ENCODE measurements at regions not wholly inside any gene's neighbourhood (a gene's known extent, or its start where the extent isn't known, plus 50 kb on each side); places are given as distances from the start of the nearest gene placed in this dataset.

GRCh38 chr3:31179768-31180167 is 285.3 kb upstream of the GADL1 start:
- no peaks in the 10 kb centered on the region for H3K79me2 ChIP-seq (ENCODE audit: insufficient read depth, low read length)
- no peak overlapping the region for H3K4me2 ChIP-seq (ENCODE audit: insufficient read depth, low read length)
- H3K27ac ChIP-seq (ENCODE audit: low read depth, low read length) = no peak overlapping the region
- H3K27me3 ChIP-seq (ENCODE audit: insufficient read depth, low read length) = no peaks in the 10 kb centered on the region
- TF ChIP-seq, protein P1, sequence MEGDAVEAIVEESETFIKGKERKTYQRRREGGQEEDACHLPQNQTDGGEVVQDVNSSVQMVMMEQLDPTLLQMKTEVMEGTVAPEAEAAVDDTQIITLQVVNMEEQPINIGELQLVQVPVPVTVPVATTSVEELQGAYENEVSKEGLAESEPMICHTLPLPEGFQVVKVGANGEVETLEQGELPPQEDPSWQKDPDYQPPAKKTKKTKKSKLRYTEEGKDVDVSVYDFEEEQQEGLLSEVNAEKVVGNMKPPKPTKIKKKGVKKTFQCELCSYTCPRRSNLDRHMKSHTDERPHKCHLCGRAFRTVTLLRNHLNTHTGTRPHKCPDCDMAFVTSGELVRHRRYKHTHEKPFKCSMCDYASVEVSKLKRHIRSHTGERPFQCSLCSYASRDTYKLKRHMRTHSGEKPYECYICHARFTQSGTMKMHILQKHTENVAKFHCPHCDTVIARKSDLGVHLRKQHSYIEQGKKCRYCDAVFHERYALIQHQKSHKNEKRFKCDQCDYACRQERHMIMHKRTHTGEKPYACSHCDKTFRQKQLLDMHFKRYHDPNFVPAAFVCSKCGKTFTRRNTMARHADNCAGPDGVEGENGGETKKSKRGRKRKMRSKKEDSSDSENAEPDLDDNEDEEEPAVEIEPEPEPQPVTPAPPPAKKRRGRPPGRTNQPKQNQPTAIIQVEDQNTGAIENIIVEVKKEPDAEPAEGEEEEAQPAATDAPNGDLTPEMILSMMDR (IDR thresholded peaks at IDR 0.05; ENCODE audit: extremely low read depth, low read depth, low read length) = no peak
- H3K4me3 ChIP-seq (ENCODE audit: insufficient read depth, low read length) = no peak overlapping the region
- H3K4me1 ChIP-seq (ENCODE audit: insufficient read depth, low read length) = no peaks in the 10 kb centered on the region
- no peaks in the 10 kb centered on the region for H3K36me3 ChIP-seq (ENCODE audit: insufficient read depth, low read length)
- H2AFZ ChIP-seq (ENCODE audit: low read length) = no peak overlapping the region
- H4K20me1 ChIP-seq (ENCODE audit: insufficient read depth, low read length) = no peaks in the 10 kb centered on the region
- no peak for DNase-seq (ENCODE audit: insufficient read length, low spot score, missing footprints)
- no peaks in the 10 kb centered on the region for H3K9me3 ChIP-seq (ENCODE audit: low read depth, low read length)

DNA sequence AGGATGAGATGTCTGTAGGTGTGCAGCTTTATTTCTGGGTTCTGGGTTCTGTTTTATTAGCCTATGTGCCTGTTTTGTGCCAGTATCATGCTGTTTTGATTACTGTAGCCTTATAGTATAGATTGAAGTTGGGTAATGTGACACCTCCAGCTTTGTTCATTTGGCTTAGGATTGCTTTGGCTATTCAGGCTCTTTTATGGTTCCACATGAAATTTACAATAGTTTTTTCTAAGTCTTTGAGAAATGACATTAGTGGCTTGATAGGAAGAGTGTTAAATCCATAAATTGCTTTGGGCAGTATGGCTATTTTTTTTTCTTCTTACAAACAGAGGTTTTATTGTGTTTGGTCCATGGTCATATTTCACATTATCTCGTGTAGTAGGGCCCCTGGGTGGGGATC is 285.8 kb upstream of the GADL1 start:
- H3K4me2 ChIP-seq (ENCODE audit: insufficient read depth, low read length) = no peak overlapping the region
- no peaks in the 10 kb centered on the region for H3K36me3 ChIP-seq (ENCODE audit: insufficient read depth, low read length)
- TF ChIP-seq, protein P1 (IDR thresholded peaks at IDR 0.05; ENCODE audit: extremely low read depth, low read depth, low read length) = no peak
- no peaks in the 10 kb centered on the region for H3K4me1 ChIP-seq (ENCODE audit: insufficient read depth, low read length)
- no peak overlapping the region for H2AFZ ChIP-seq (ENCODE audit: low read length)
- DNase-seq (ENCODE audit: insufficient read length, low spot score, missing footprints) = no peak
- no peaks in the 10 kb centered on the region for H3K79me2 ChIP-seq (ENCODE audit: insufficient read depth, low read length)
- H3K27ac ChIP-seq (ENCODE audit: low read depth, low read length) = no peak overlapping the region
- H3K27me3 ChIP-seq (ENCODE audit: insufficient read depth, low read length) = no peaks in the 10 kb centered on the region
- no peaks in the 10 kb centered on the region for H4K20me1 ChIP-seq (ENCODE audit: insufficient read depth, low read length)
- no peak overlapping the region for H3K4me3 ChIP-seq (ENCODE audit: insufficient read depth, low read length)
- no peaks in the 10 kb centered on the region for H3K9me3 ChIP-seq (ENCODE audit: low read depth, low read length)

GRCh38 chr3:31181661-31182060 is 287.2 kb upstream of the GADL1 start:
- TF ChIP-seq, protein P1 (IDR thresholded peaks at IDR 0.05; ENCODE audit: extremely low read depth, low read depth, low read length) = no peak
- Histone ChIP-seq H3K27me3 (ENCODE audit: insufficient read depth, low read length) (no peaks in the 10 kb centered on the region), H3K79me2 (ENCODE audit: insufficient read depth, low read length) (no peaks in the 10 kb centered on the region), H3K27ac (ENCODE audit: low read depth, low read length) (no peak overlapping the region), H3K4me3 (ENCODE audit: insufficient read depth, low read length) (no peak overlapping the region), H4K20me1 (ENCODE audit: insufficient read depth, low read length) (no peaks in the 10 kb centered on the region), H3K9me3 (ENCODE audit: low read depth, low read length) (no peaks in the 10 kb centered on the region), H2AFZ (ENCODE audit: low read length) (no peak overlapping the region), H3K4me1 (ENCODE audit: insufficient read depth, low read length) (no peaks in the 10 kb centered on the region), H3K4me2 (ENCODE audit: insufficient read depth, low read length) (no peak overlapping the region), H3K36me3 (ENCODE audit: insufficient read depth, low read length) (no peaks in the 10 kb centered on the region)
- DNase-seq (ENCODE audit: insufficient read length, low spot score, missing footprints) = no peak

DNA sequence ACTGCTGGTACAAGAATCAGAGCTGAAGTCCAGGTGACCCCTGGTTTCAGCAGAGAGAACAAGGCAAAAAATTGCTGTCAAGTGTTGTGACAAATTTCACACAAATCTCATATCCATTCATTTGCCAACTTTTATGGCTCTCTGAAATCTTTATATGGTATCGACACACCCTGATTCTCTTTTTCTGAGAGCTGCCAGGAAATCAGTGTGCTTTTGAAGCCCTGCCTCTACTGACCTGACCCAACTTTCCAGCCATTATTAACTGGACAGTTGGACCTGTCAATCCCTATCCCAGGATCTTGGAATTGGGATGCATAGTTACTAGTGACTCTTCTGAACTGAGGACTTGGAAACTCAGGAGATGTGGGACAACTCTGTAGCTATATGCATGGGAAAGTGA is 288.2 kb upstream of the GADL1 start:
- H3K4me3 ChIP-seq (ENCODE audit: insufficient read depth, low read length) = no peak overlapping the region
- TF ChIP-seq, protein P1 (IDR thresholded peaks at IDR 0.05; ENCODE audit: extremely low read depth, low read depth, low read length) = no peak
- no peak overlapping the region for H3K27ac ChIP-seq (ENCODE audit: low read depth, low read length)
- H4K20me1 ChIP-seq (ENCODE audit: insufficient read depth, low read length) = no peaks in the 10 kb centered on the region
- H3K4me1 ChIP-seq (ENCODE audit: insufficient read depth, low read length) = no peaks in the 10 kb centered on the region
- DNase-seq (ENCODE audit: insufficient read length, low spot score, missing footprints) = peak; percentile 45
- H3K4me2 ChIP-seq (ENCODE audit: insufficient read depth, low read length) = no peak overlapping the region
- H3K36me3 ChIP-seq (ENCODE audit: insufficient read depth, low read length) = no peaks in the 10 kb centered on the region
- H3K9me3 ChIP-seq (ENCODE audit: low read depth, low read length) = no peaks in the 10 kb centered on the region
- H3K27me3 ChIP-seq (ENCODE audit: insufficient read depth, low read length) = no peaks in the 10 kb centered on the region
- no peak overlapping the region for H2AFZ ChIP-seq (ENCODE audit: low read length)
- H3K79me2 ChIP-seq (ENCODE audit: insufficient read depth, low read length) = no peaks in the 10 kb centered on the region
